Brain microvascular endothelial cell (primary cell): ENCODE measurements at regions not wholly inside any gene's neighbourhood (a gene's known extent, or its start where the extent isn't known, plus 50 kb on each side); places are given as distances from the start of the nearest gene placed in this dataset.

ENCODE experiments used
- DNase-seq: peaks from one replicate; pipeline ENCODE4 v3.0.0-alpha.2; 2020
- H3K27ac ChIP-seq: fragments of 250-450 bp; sonication (Bioruptor Pico); 2 replicates; pipeline ENCODE4 v1.5.1; 2020; ENCODE audit warnings: mild to moderate bottlenecking, moderate library complexity
- H3K27me3 ChIP-seq: fragments of 250-450 bp; sonication (Bioruptor Pico); replicated peaks from 2 replicates; pipeline ENCODE4 v1.5.1; 2020; ENCODE audit warnings: mild to moderate bottlenecking
- H3K36me3 ChIP-seq: fragments of 250-450 bp; sonication (Bioruptor Pico); replicated peaks from 2 replicates; pipeline ENCODE4 v1.5.1; 2020; ENCODE audit warnings: mild to moderate bottlenecking
- H3K4me3 ChIP-seq: 2 replicates; pipeline ENCODE4 v1.5.1; 2011; ENCODE audit warnings: low read depth, mild to moderate bottlenecking, control low read depth, low read length, moderate library complexity
- in situ Hi-C: cut with HindIII; loops from 2 replicates; pipeline ENCODE4 v1.10.0; 2017; ENCODE audit warnings: low sequenced_read_pairs, low pct_ligation_motif_present
- TF ChIP-seq, protein P1 (sequence below): IDR thresholded peaks from 2 replicates; pipeline ENCODE4 v1.5.1; 2011; ENCODE audit warnings: low read depth, mild to moderate bottlenecking, moderate library complexity, low read length, control low read depth, inconsistent platforms; ENCODE audit errors: missing control alignments

DNA sequence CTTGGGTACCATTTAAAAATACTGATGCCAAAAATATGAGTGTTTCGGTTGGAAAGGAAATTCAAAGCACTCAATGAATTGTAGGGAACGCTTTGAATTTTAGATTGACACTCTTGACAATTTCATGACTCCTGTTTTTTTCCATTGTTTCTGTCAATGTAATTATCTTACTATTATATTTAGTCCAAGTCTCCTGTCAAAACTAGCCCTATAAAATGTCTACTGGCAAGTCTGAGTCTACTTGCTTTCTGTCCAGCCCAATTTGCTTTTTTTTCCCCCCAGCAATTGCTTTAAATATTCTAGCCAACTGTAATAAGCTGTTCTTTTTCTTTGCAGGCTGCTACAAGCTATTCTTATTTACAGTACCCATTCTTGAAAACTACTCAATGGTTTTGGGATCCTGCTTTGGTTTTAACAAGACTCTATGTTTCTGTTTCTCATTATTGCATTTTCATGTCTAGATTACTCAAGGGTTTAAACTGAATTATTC is 1103.9 kb upstream of the GJE1 start:
- Histone ChIP-seq H3K4me3 (no peak overlapping the region), H3K27me3 (no peaks in the 10 kb centered on the region), H3K27ac (no peak overlapping the region), H3K36me3 (no peaks in the 10 kb centered on the region)
- no peak for DNase-seq
- in situ Hi-C loops: no loop called here
- TF ChIP-seq, protein P1, sequence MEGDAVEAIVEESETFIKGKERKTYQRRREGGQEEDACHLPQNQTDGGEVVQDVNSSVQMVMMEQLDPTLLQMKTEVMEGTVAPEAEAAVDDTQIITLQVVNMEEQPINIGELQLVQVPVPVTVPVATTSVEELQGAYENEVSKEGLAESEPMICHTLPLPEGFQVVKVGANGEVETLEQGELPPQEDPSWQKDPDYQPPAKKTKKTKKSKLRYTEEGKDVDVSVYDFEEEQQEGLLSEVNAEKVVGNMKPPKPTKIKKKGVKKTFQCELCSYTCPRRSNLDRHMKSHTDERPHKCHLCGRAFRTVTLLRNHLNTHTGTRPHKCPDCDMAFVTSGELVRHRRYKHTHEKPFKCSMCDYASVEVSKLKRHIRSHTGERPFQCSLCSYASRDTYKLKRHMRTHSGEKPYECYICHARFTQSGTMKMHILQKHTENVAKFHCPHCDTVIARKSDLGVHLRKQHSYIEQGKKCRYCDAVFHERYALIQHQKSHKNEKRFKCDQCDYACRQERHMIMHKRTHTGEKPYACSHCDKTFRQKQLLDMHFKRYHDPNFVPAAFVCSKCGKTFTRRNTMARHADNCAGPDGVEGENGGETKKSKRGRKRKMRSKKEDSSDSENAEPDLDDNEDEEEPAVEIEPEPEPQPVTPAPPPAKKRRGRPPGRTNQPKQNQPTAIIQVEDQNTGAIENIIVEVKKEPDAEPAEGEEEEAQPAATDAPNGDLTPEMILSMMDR: no peak

DNA sequence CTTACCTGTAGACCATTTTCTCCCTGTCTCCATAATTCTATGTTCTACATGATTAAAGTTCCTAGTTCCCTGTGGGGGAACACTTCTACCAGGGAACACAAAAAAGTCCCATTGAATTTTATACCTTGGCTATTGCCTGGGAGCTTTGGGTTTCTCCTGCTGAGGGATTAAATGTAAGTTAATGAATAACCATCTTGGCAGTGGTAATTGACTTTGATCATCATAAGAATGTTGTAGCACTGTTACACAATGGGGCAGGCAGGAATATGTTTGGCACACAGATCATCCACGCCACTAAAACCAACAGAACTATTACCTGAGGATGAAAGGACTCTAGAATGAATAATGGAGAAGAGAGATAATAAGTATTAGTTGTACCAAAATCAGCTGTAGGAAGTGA is 1106.2 kb upstream of the GJE1 start:
- DNase-seq: no peak
- H3K27ac ChIP-seq: no peak overlapping the region
- no peak overlapping the region for H3K4me3 ChIP-seq
- TF ChIP-seq, protein P1: no peak
- H3K27me3 ChIP-seq: no peaks in the 10 kb centered on the region
- in situ Hi-C loops: no loop called here
- H3K36me3 ChIP-seq: no peaks in the 10 kb centered on the region

DNA sequence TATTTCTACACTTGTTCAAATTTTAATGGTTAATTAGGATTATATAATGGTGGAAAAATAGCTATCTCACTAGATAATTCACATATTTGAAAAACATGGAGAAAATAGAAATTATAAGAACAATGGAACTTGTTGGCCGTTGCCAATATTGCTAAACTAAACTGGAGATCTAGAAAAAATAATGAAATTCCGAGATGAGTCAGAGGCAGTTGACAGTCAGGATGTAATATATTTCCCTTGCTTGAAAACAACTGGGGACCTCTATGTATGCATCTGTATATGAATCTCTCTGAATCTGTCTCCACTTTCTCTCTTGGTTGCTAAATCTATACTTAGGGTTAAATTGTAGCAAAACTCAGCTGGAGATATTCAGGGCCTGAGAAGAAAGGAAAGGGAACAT is 1108.2 kb upstream of the GJE1 start:
- H3K27ac ChIP-seq: no peak overlapping the region
- TF ChIP-seq, protein P1: no peak
- no peak overlapping the region for H3K4me3 ChIP-seq
- no peak for DNase-seq
- no peaks in the 10 kb centered on the region for H3K36me3 ChIP-seq
- in situ Hi-C loops: no loop called here
- no peaks in the 10 kb centered on the region for H3K27me3 ChIP-seq

DNA sequence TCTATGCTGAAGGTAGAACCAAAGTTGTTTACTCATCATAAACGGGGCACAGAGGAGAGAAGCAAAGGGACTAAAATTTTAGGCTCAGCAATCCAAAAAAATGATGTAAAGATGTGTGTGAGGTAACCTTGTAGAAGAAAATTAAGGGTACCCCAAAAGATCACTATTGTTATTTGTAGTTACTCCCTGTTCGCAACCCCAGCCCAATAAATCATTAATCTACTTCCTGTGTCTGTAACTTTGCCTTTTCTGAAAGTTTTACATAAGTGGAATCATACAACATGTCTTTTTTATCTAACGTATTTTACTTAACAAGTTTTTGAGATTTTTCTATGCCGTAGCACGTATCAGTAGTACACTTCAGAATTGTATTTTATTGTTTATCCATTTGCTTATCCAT is 1114.8 kb upstream of the GJE1 start:
- no peaks in the 10 kb centered on the region for H3K36me3 ChIP-seq
- H3K27me3 ChIP-seq: no peaks in the 10 kb centered on the region
- no peak overlapping the region for H3K4me3 ChIP-seq
- TF ChIP-seq, protein P1: no peak
- no peak overlapping the region for H3K27ac ChIP-seq
- no peak for DNase-seq
- in situ Hi-C loops: no loop called here

DNA sequence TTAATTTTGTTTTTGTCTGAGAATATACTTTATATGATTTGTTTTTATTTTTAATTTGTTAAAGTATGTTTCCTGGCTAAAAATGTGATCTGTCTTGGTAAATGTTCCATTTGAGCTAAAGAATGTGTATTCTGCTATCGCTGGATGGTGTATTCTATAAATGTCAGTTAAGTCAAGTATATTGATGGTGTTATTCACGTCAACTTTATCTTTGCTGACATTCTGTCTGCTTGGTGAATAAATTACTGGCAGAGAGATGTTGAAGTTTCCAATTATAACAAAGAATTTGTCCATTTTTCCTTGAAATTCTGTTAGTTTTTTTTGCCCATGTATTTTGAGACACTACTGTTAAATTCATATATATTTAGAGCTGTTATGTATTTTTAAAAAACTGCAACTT is 1131.8 kb upstream of the GJE1 start:
- H3K27ac ChIP-seq: no peak overlapping the region
- TF ChIP-seq, protein P1: no peak
- H3K4me3 ChIP-seq: no peak overlapping the region
- no peaks in the 10 kb centered on the region for H3K27me3 ChIP-seq
- DNase-seq: no peak
- H3K36me3 ChIP-seq: no peaks in the 10 kb centered on the region
- in situ Hi-C loops: no loop called here

DNA sequence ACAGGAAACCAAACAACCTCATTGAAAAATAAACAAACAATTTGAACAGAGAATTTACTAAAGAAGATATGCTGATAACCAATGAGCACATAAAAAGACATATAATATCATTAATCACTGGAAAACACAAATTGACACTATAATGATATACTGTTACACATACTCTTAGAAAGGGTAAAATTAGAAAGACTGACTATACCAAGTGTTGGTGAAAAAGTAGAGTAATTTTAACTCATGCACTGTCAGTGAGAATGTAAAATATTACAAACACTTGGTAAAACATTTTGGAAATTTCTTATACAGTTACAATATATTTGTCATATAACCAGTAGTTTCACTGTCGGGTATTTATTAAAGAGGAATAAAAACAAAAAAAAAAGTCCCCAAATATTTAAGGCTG is 1139.2 kb upstream of the GJE1 start:
- in situ Hi-C loops: no loop called here
- no peaks in the 10 kb centered on the region for H3K27me3 ChIP-seq
- TF ChIP-seq, protein P1: no peak
- no peak overlapping the region for H3K27ac ChIP-seq
- H3K4me3 ChIP-seq: no peak overlapping the region
- no peak for DNase-seq
- H3K36me3 ChIP-seq: no peaks in the 10 kb centered on the region
